ENCODE measurements at regions not wholly inside any gene's neighbourhood (a gene's known extent, or its start where the extent isn't known, plus 50 kb on each side); places are given as distances from the start of the nearest gene placed in this dataset.

GRCh38 chr7:445563-446288 lies 73.9 kb downstream of the PDGFA start:
- no peak overlapping the region for H3K27ac Mint-ChIP-seq (ENCODE audit: unreplicated experiment)

GRCh38 chr7:446289-446935 lies 73.2 kb downstream of the PDGFA start:
- H3K9me3 ChIP-seq: no peaks in the 10 kb centered on the region; the same call in 1 of the 2 replicates
- H3K4me1 ChIP-seq: peaks cover 3% of the 10 kb centered on the region; the same call in 1 of the 2 replicates
- H3K27me3 ChIP-seq (replicated peaks; ENCODE audit: control insufficient read depth, insufficient read depth, low read length): no peaks in the 10 kb centered on the region
- ChIA-PET POLR2A (no interaction called here), CTCF (no interaction called here)
- no peak overlapping the region for H3K27ac Mint-ChIP-seq (ENCODE audit: unreplicated experiment)
- H3K36me3 ChIP-seq (ENCODE audit: control insufficient read depth, insufficient read depth, low read length): no peaks in the 10 kb centered on the region
- H3K36me3 Mint-ChIP-seq (ENCODE audit: insufficient read depth, unreplicated experiment): no peaks in the 10 kb centered on the region
- no peaks in the 10 kb centered on the region for H3K27me3 Mint-ChIP-seq (ENCODE audit: insufficient read depth, unreplicated experiment)
- H3K4me3 Mint-ChIP-seq (ENCODE audit: unreplicated experiment): no peak overlapping the region
- H3K4me1 Mint-ChIP-seq (ENCODE audit: low read depth, unreplicated experiment): peaks cover 4% of the 10 kb centered on the region
- TF ChIP-seq, protein P1, sequence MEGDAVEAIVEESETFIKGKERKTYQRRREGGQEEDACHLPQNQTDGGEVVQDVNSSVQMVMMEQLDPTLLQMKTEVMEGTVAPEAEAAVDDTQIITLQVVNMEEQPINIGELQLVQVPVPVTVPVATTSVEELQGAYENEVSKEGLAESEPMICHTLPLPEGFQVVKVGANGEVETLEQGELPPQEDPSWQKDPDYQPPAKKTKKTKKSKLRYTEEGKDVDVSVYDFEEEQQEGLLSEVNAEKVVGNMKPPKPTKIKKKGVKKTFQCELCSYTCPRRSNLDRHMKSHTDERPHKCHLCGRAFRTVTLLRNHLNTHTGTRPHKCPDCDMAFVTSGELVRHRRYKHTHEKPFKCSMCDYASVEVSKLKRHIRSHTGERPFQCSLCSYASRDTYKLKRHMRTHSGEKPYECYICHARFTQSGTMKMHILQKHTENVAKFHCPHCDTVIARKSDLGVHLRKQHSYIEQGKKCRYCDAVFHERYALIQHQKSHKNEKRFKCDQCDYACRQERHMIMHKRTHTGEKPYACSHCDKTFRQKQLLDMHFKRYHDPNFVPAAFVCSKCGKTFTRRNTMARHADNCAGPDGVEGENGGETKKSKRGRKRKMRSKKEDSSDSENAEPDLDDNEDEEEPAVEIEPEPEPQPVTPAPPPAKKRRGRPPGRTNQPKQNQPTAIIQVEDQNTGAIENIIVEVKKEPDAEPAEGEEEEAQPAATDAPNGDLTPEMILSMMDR (IDR thresholded peaks at IDR 0.05; ENCODE audit: insufficient read depth in 1 of 2, low read depth in 1 of 2, low read length in 1 of 2, severe bottlenecking in 1 of 2, unreplicated experiment in 1 of 2): no peak
- no TSS peak for BruUV-seq (replicated peaks)
- no peak overlapping the region for H3K4me3 ChIP-seq (ENCODE audit: low read depth, low read length)
- no peaks in the 10 kb centered on the region for H3K9me3 Mint-ChIP-seq (ENCODE audit: unreplicated experiment)
- intact Hi-C loops (cut with micrococcal nuclease; ENCODE audit: unreplicated experiment): no loop called here
- DNase-seq: no peak

More at GRCh38 chr7:445563-446288, 73.9 kb downstream of the PDGFA start:
- Mint-ChIP-seq H3K36me3 (ENCODE audit: insufficient read depth, unreplicated experiment) (no peaks in the 10 kb centered on the region), H3K9me3 (ENCODE audit: unreplicated experiment) (no peaks in the 10 kb centered on the region), H3K4me3 (ENCODE audit: unreplicated experiment) (no peak overlapping the region), H3K4me1 (ENCODE audit: low read depth, unreplicated experiment) (no peaks in the 10 kb centered on the region), H3K27me3 (ENCODE audit: insufficient read depth, unreplicated experiment) (no peaks in the 10 kb centered on the region)
- no peaks in the 10 kb centered on the region for H3K36me3 ChIP-seq (ENCODE audit: control insufficient read depth, insufficient read depth, low read length)
- ChIA-PET CTCF (no interaction called here), POLR2A (no interaction called here)
- DNase-seq: no peak
- H3K27me3 ChIP-seq (replicated peaks; ENCODE audit: control insufficient read depth, insufficient read depth, low read length): no peaks in the 10 kb centered on the region
- no TSS peak for BruUV-seq (replicated peaks)
- H3K4me3 ChIP-seq (ENCODE audit: low read depth, low read length): no peak overlapping the region
- H3K4me1 ChIP-seq: no peaks in the 10 kb centered on the region
- TF ChIP-seq, protein P1 (IDR thresholded peaks at IDR 0.05; ENCODE audit: insufficient read depth in 1 of 2, low read depth in 1 of 2, low read length in 1 of 2, severe bottlenecking in 1 of 2, unreplicated experiment in 1 of 2): no peak
- no peaks in the 10 kb centered on the region; the same call in 1 of the 2 replicates for H3K9me3 ChIP-seq
- intact Hi-C loops (cut with micrococcal nuclease; ENCODE audit: unreplicated experiment): no loop called here
